Activated CD4-positive, alpha-beta T cell treated with anti-CD3 and anti-CD28 coated beads, Interleukin-2, amount 10 ng/mL, durations not matched to agents 24 days and 14 days (primary cell): ENCODE measurements at regions not wholly inside any gene's neighbourhood (a gene's known extent, or its start where the extent isn't known, plus 50 kb on each side); places are given as distances from the start of the nearest gene placed in this dataset.

ENCODE experiments used
- DNase-seq: peaks from one replicate; pipeline ENCODE4 v3.0.0; 2022
- H3K27ac Mint-ChIP-seq: one replicate; pipeline ENCODE4 v1.8.0; 2022; ENCODE audit warnings: mild to moderate bottlenecking, mixed read lengths
- H3K27me3 Mint-ChIP-seq: one replicate; pipeline ENCODE4 v1.8.0; 2022; ENCODE audit warnings: mixed read lengths
- H3K36me3 Mint-ChIP-seq: one replicate; pipeline ENCODE4 v1.8.0; 2022; ENCODE audit warnings: low read depth, mild to moderate bottlenecking, mixed read lengths
- H3K4me1 Mint-ChIP-seq: one replicate; pipeline ENCODE4 v1.8.0; 2021; ENCODE audit warnings: mixed read lengths
- H3K4me3 Mint-ChIP-seq: one replicate; pipeline ENCODE4 v1.8.0; 2022; ENCODE audit warnings: mild to moderate bottlenecking, moderate library complexity, mixed read lengths
- H3K9me3 Mint-ChIP-seq: one replicate; pipeline ENCODE4 v1.8.0; 2021; ENCODE audit warnings: mixed read lengths
- intact Hi-C: fragments of 100-400 bp; cut with micrococcal nuclease; formaldehyde crosslinking; loops from one replicate; pipeline ENCODE4 v1.15.1; 2023

- H3K9me3 Mint-ChIP-seq = no peaks in the 10 kb centered on the region
- H3K4me3 Mint-ChIP-seq = no peak overlapping the region
- no peaks in the 10 kb centered on the region for H3K27me3 Mint-ChIP-seq
- no peak overlapping the region for H3K27ac Mint-ChIP-seq
- H3K36me3 Mint-ChIP-seq = no peaks in the 10 kb centered on the region
- no peaks in the 10 kb centered on the region for H3K4me1 Mint-ChIP-seq
- intact Hi-C loops = no loop called here
- no peak for DNase-seq
Observed at GRCh38 chr16:62205459-62205858, 169.2 kb upstream of the CDH8 start.

- Mint-ChIP-seq H3K4me3 (no peak overlapping the region), H3K4me1 (no peaks in the 10 kb centered on the region), H3K9me3 (no peaks in the 10 kb centered on the region), H3K27me3 (no peaks in the 10 kb centered on the region), H3K36me3 (no peaks in the 10 kb centered on the region), H3K27ac (no peak overlapping the region)
- DNase-seq = no peak
- intact Hi-C loops = no loop called here
Observed at GRCh38 chr16:62201911-62202310, 165.7 kb upstream of the CDH8 start.

GRCh38 chr16:62194828-62195227 is 158.6 kb upstream of the CDH8 start:
- intact Hi-C loops = no loop called here
- H3K9me3 Mint-ChIP-seq = no peaks in the 10 kb centered on the region
- no peaks in the 10 kb centered on the region for H3K36me3 Mint-ChIP-seq

GRCh38 chr16:62190426-62190825 is 154.2 kb upstream of the CDH8 start:
- H3K4me3 Mint-ChIP-seq = no peak overlapping the region
- no peaks in the 10 kb centered on the region for H3K27me3 Mint-ChIP-seq
- no peaks in the 10 kb centered on the region for H3K4me1 Mint-ChIP-seq
- intact Hi-C loops = no loop called here
- no peaks in the 10 kb centered on the region for H3K9me3 Mint-ChIP-seq
- no peaks in the 10 kb centered on the region for H3K36me3 Mint-ChIP-seq
- DNase-seq = no peak
- no peak overlapping the region for H3K27ac Mint-ChIP-seq

More at GRCh38 chr16:62194828-62195227, 158.6 kb upstream of the CDH8 start:
- no peak overlapping the region for H3K4me3 Mint-ChIP-seq
- no peak overlapping the region for H3K27ac Mint-ChIP-seq
- no peaks in the 10 kb centered on the region for H3K27me3 Mint-ChIP-seq
- H3K4me1 Mint-ChIP-seq = no peaks in the 10 kb centered on the region
- no peak for DNase-seq

- Mint-ChIP-seq H3K27ac (no peak overlapping the region), H3K36me3 (no peaks in the 10 kb centered on the region), H3K4me1 (no peaks in the 10 kb centered on the region), H3K27me3 (no peaks in the 10 kb centered on the region), H3K4me3 (no peak overlapping the region), H3K9me3 (peaks cover 5% of the 10 kb centered on the region)
- no peak for DNase-seq
- intact Hi-C loops = no loop called here
Observed at GRCh38 chr16:62177351-62178203, 141.3 kb upstream of the CDH8 start.

- Mint-ChIP-seq H3K4me3 (no peak overlapping the region), H3K36me3 (no peaks in the 10 kb centered on the region), H3K27ac (no peak overlapping the region), H3K27me3 (no peaks in the 10 kb centered on the region), H3K4me1 (no peaks in the 10 kb centered on the region), H3K9me3 (peaks cover 2% of the 10 kb centered on the region)
- no peak for DNase-seq
- intact Hi-C loops = no loop called here
Observed at GRCh38 chr16:62170642-62171041, 134.4 kb upstream of the CDH8 start.

GRCh38 chr16:62167551-62167950 is 131.3 kb upstream of the CDH8 start:
- no peaks in the 10 kb centered on the region for H3K27me3 Mint-ChIP-seq
- DNase-seq = no peak
- no peak overlapping the region for H3K4me3 Mint-ChIP-seq
- intact Hi-C loops = no loop called here
- no peaks in the 10 kb centered on the region for H3K36me3 Mint-ChIP-seq
- H3K27ac Mint-ChIP-seq = no peak overlapping the region
- H3K9me3 Mint-ChIP-seq = peaks cover 2% of the 10 kb centered on the region
- no peaks in the 10 kb centered on the region for H3K4me1 Mint-ChIP-seq

GRCh38 chr16:62157544-62157943 is 121.3 kb upstream of the CDH8 start:
- Mint-ChIP-seq H3K36me3 (no peaks in the 10 kb centered on the region), H3K4me1 (no peaks in the 10 kb centered on the region), H3K27ac (no peak overlapping the region), H3K4me3 (no peak overlapping the region), H3K9me3 (no peaks in the 10 kb centered on the region), H3K27me3 (no peaks in the 10 kb centered on the region)
- intact Hi-C loops = no loop called here
- DNase-seq = no peak

GRCh38 chr16:62156971-62157370 is 120.7 kb upstream of the CDH8 start:
- no peaks in the 10 kb centered on the region for H3K4me1 Mint-ChIP-seq
- intact Hi-C loops = no loop called here
- no peaks in the 10 kb centered on the region for H3K9me3 Mint-ChIP-seq
- DNase-seq = no peak
- no peak overlapping the region for H3K4me3 Mint-ChIP-seq
- no peak overlapping the region for H3K27ac Mint-ChIP-seq
- H3K27me3 Mint-ChIP-seq = no peaks in the 10 kb centered on the region
- H3K36me3 Mint-ChIP-seq = no peaks in the 10 kb centered on the region

- DNase-seq = no peak
- no peaks in the 10 kb centered on the region for H3K36me3 Mint-ChIP-seq
- no peak overlapping the region for H3K27ac Mint-ChIP-seq
- H3K27me3 Mint-ChIP-seq = no peaks in the 10 kb centered on the region
- no peak overlapping the region for H3K4me3 Mint-ChIP-seq
- peaks cover 7% of the 10 kb centered on the region for H3K9me3 Mint-ChIP-seq
- no peaks in the 10 kb centered on the region for H3K4me1 Mint-ChIP-seq
- intact Hi-C loops = no loop called here
Observed at GRCh38 chr16:62149631-62150030, 113.4 kb upstream of the CDH8 start.

- no peaks in the 10 kb centered on the region for H3K27me3 Mint-ChIP-seq
- H3K36me3 Mint-ChIP-seq = no peaks in the 10 kb centered on the region
- no peak overlapping the region for H3K4me3 Mint-ChIP-seq
- H3K4me1 Mint-ChIP-seq = no peaks in the 10 kb centered on the region
- intact Hi-C loops = no loop called here
- no peak for DNase-seq
- peaks cover 11% of the 10 kb centered on the region for H3K9me3 Mint-ChIP-seq
- H3K27ac Mint-ChIP-seq = no peak overlapping the region
Observed at GRCh38 chr16:62137996-62138395, 101.8 kb upstream of the CDH8 start.

- Mint-ChIP-seq H3K4me1 (no peaks in the 10 kb centered on the region), H3K9me3 (peaks cover 8% of the 10 kb centered on the region), H3K4me3 (no peak overlapping the region), H3K36me3 (no peaks in the 10 kb centered on the region), H3K27ac (no peak overlapping the region), H3K27me3 (no peaks in the 10 kb centered on the region)
- DNase-seq = no peak
- intact Hi-C loops = no loop called here
Observed at GRCh38 chr16:62135911-62136310, 99.7 kb upstream of the CDH8 start.

- Mint-ChIP-seq H3K27ac (no peak overlapping the region), H3K9me3 (peaks cover 8% of the 10 kb centered on the region), H3K27me3 (no peaks in the 10 kb centered on the region)
Observed at GRCh38 chr16:62135446-62135845, 99.2 kb upstream of the CDH8 start.

GRCh38 chr16:62130101-62130500 is 93.9 kb upstream of the CDH8 start:
- Mint-ChIP-seq H3K36me3 (no peaks in the 10 kb centered on the region), H3K9me3 (no peaks in the 10 kb centered on the region), H3K4me1 (no peaks in the 10 kb centered on the region), H3K4me3 (no peak overlapping the region), H3K27me3 (no peaks in the 10 kb centered on the region), H3K27ac (no peak overlapping the region)
- intact Hi-C loops = no loop called here
- no peak for DNase-seq

More at GRCh38 chr16:62135446-62135845, 99.2 kb upstream of the CDH8 start:
- no peak for DNase-seq
- Mint-ChIP-seq H3K4me1 (no peaks in the 10 kb centered on the region), H3K36me3 (no peaks in the 10 kb centered on the region), H3K4me3 (no peak overlapping the region)
- intact Hi-C loops = no loop called here

- no peaks in the 10 kb centered on the region for H3K27me3 Mint-ChIP-seq
- no peak overlapping the region for H3K27ac Mint-ChIP-seq
- no peaks in the 10 kb centered on the region for H3K9me3 Mint-ChIP-seq
- intact Hi-C loops = no loop called here
- no peak for DNase-seq
- no peaks in the 10 kb centered on the region for H3K36me3 Mint-ChIP-seq
- no peaks in the 10 kb centered on the region for H3K4me1 Mint-ChIP-seq
- no peak overlapping the region for H3K4me3 Mint-ChIP-seq
Observed at GRCh38 chr16:62105244-62105643, 69.0 kb upstream of the CDH8 start.
